CD4-positive, alpha-beta T cell (primary cell): ENCODE measurements at regions not wholly inside any gene's neighbourhood (a gene's known extent, or its start where the extent isn't known, plus 50 kb on each side); places are given as distances from the start of the nearest gene placed in this dataset.

Source experiments
- ATAC-seq: fragments of 200-7000 bp; cut with Tn5 transposase; one replicate; pipeline ENCODE4 v1.10.0; 2022; ENCODE audit warnings: mild to moderate bottlenecking; ENCODE audit not compliant: poor library complexity
- CTCF ChIA-PET: fragments of 350-600 bp; sonication (Branson Sonifier 250); formaldehyde crosslinking; loops from one replicate; lab custom pipeline; 2021; ENCODE audit warnings: antibody characterized with exemption, inconsistent platforms; lab: Charles Lee
- POLR2A ChIA-PET: fragments of 350-600 bp; sonication (Branson Sonifier 250); formaldehyde crosslinking; loops from one replicate; lab custom pipeline; 2021; ENCODE audit warnings: antibody characterized with exemption, inconsistent platforms; lab: Charles Lee
- DNase-seq, 14 experiments: peaks; one replicate each; pipeline ENCODE4 v3.0.0-alpha.2; 2013 to 2020; ENCODE audit warnings: mixed read lengths in 2 of 14
- H3K27ac ChIP-seq, 2 donors: one replicate each; pipeline versions ENCODE4 v1.5.1 to v1.7.0; 2013; ENCODE audit warnings: low read length in 2 of 2, low read depth in 1 of 2, mild to moderate bottlenecking in 1 of 2
- H3K27me3 ChIP-seq, 2 experiments: 1 replicate in 1 of 2; 2 replicates in 1 of 2; pipeline versions ENCODE4 v1.6.1 to v1.7.0; 2013; ENCODE audit warnings: low read length in 2 of 2, control low read depth in 1 of 2, mild to moderate bottlenecking in 1 of 2, moderate library complexity in 1 of 2; ENCODE audit not compliant: insufficient read depth in 2 of 2, control insufficient read depth in 1 of 2
- H3K36me3 ChIP-seq: one replicate; pipeline ENCODE4 v1.6.1; 2013; ENCODE audit warnings: low read length, control low read depth; ENCODE audit not compliant: insufficient read depth
- H3K4me1 ChIP-seq: one replicate; pipeline ENCODE4 v1.6.1; 2013; ENCODE audit warnings: low read length, control low read depth; ENCODE audit not compliant: insufficient read depth
- H3K4me3 ChIP-seq: one replicate; pipeline ENCODE4 v1.5.1; 2013; ENCODE audit warnings: mild to moderate bottlenecking, low read length, moderate library complexity
- H3K9me3 ChIP-seq, 2 experiments: 1 replicate in 1 of 2; 2 replicates in 1 of 2; pipeline versions ENCODE4 v1.6.1 to v1.7.0; 2013; ENCODE audit warnings: low read length in 2 of 2, mild to moderate bottlenecking in 2 of 2, control low read depth in 1 of 2, moderate library complexity in 1 of 2; ENCODE audit not compliant: control insufficient read depth in 1 of 2, insufficient read depth in 1 of 2
- H3K27ac Mint-ChIP-seq: one replicate; pipeline ENCODE4 v1.8.0; 2020; ENCODE audit warnings: mixed read lengths
- H3K27me3 Mint-ChIP-seq: one replicate; pipeline ENCODE4 v1.8.0; 2021; ENCODE audit warnings: mixed read lengths
- H3K36me3 Mint-ChIP-seq: one replicate; pipeline ENCODE4 v1.8.0; 2021; ENCODE audit warnings: low read depth, mixed read lengths
- H3K4me1 Mint-ChIP-seq: one replicate; pipeline ENCODE4 v1.8.0; 2021; ENCODE audit warnings: low read depth, mixed read lengths
- H3K4me3 Mint-ChIP-seq: one replicate; pipeline ENCODE4 v1.8.0; 2020; ENCODE audit warnings: mild to moderate bottlenecking, mixed read lengths
- H3K9me3 Mint-ChIP-seq: one replicate; pipeline ENCODE4 v1.8.0; 2020; ENCODE audit warnings: mixed read lengths
- intact Hi-C, 2 experiments: fragments of 100-400 bp; cut with DNase I in 1 of 2; cut with micrococcal nuclease in 1 of 2; formaldehyde crosslinking; loops; one replicate each; pipeline versions ENCODE4 v1.15.1 to v1.9.0; 2023 to 2025; cut with DNase I, micrococcal nuclease
- TF ChIP-seq, protein P1 (sequence below): fragments of 200-600 bp; IDR thresholded peaks from one replicate; pipeline ENCODE4 v1.8.0; 2022; ENCODE audit warnings: antibody characterized with exemption, mild to moderate bottlenecking

DNA sequence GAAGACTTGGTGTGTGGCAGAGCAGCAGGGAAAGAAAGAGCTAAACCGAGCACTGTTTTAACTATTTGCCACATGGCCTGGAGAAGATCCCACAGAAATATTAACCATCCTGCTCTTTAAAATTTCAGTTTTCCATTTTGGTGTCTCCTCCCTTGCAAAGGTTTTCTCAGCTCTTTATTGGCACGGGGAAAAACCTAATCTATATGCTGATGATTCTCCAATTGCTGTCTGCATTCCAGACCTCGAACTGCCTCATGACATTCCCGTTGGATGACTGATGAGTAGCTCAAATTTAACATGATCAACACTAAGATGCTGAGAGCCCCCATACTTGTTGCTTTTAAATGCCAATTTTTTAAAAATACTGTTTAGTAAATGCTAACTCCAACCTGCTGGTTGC, 115.0 kb downstream of the EMP1 start:
- no peak overlapping the region for H3K4me3 Mint-ChIP-seq

DNA sequence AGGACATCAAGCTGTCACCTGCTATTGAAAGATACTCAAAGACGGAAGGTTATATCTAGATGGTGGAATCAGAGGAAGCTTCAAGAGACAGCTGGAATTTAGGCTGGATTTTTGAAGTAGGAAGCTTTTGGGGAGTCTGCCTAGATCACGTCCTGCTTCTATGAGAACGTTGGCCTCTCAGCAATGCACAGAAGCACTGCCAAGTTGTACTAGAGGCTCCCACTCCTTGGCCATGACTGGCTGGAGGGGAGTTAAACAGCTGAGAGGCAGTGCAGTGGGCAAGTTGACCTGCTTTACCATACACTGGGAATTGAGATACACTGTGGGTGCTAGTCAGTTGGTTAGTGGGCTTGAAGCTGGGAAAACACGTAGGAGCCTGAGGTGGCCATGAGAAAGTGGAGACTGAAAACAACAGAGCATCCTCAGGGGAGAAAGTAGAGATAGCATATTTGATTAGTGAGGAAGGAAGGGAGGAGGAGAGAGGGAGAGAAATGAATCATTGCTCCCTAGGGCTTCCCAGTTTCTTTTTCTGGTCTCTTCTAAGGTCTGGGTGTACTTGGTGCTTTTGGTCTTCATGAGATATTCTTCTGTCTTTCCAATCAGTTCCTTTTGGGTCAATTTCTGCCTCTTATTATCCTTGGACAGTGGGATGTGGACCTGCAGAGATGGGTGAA, 110.8 kb downstream of the EMP1 start:
- Mint-ChIP-seq H3K4me1 (no peaks in the 10 kb centered on the region), H3K27me3 (peaks cover 63% of the 10 kb centered on the region), H3K4me3 (no peak overlapping the region), H3K9me3 (no peaks in the 10 kb centered on the region), H3K27ac (no peak overlapping the region), H3K36me3 (no peaks in the 10 kb centered on the region)
- Histone ChIP-seq H3K36me3 (no peaks in the 10 kb centered on the region), H3K27me3 (peaks cover 0 to 6% of the 10 kb centered on the region in 2 experiments), H3K27ac (no peak overlapping the region), H3K4me3 (no peak overlapping the region), H3K9me3 (no peaks in the 10 kb centered on the region), H3K4me1 (no peaks in the 10 kb centered on the region)
- intact Hi-C loops = no loop called here
- ChIA-PET CTCF (no interaction called here), POLR2A (no interaction called here)
- TF ChIP-seq, protein P1, sequence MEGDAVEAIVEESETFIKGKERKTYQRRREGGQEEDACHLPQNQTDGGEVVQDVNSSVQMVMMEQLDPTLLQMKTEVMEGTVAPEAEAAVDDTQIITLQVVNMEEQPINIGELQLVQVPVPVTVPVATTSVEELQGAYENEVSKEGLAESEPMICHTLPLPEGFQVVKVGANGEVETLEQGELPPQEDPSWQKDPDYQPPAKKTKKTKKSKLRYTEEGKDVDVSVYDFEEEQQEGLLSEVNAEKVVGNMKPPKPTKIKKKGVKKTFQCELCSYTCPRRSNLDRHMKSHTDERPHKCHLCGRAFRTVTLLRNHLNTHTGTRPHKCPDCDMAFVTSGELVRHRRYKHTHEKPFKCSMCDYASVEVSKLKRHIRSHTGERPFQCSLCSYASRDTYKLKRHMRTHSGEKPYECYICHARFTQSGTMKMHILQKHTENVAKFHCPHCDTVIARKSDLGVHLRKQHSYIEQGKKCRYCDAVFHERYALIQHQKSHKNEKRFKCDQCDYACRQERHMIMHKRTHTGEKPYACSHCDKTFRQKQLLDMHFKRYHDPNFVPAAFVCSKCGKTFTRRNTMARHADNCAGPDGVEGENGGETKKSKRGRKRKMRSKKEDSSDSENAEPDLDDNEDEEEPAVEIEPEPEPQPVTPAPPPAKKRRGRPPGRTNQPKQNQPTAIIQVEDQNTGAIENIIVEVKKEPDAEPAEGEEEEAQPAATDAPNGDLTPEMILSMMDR = no peak
- DNase-seq (no peak), ATAC-seq (no peak)

More for the DNA sequence above, 115.0 kb downstream of the EMP1 start:
- Mint-ChIP-seq H3K36me3 (no peaks in the 10 kb centered on the region), H3K9me3 (no peaks in the 10 kb centered on the region), H3K4me1 (no peaks in the 10 kb centered on the region), H3K27me3 (peaks cover 58% of the 10 kb centered on the region), H3K27ac (no peak overlapping the region)
- TF ChIP-seq, protein P1 = no peak
- DNase-seq (no peak), ATAC-seq (no peak)
- Histone ChIP-seq H3K4me1 (no peaks in the 10 kb centered on the region), H3K36me3 (no peaks in the 10 kb centered on the region), H3K27ac (no peak overlapping the region), H3K9me3 (no peaks in the 10 kb centered on the region), H3K27me3 (peaks cover 5 to 11% of the 10 kb centered on the region in 2 experiments), H3K4me3 (no peak overlapping the region)
- intact Hi-C loops = no loop called here
- ChIA-PET CTCF (no interaction called here), POLR2A (no interaction called here)

DNA sequence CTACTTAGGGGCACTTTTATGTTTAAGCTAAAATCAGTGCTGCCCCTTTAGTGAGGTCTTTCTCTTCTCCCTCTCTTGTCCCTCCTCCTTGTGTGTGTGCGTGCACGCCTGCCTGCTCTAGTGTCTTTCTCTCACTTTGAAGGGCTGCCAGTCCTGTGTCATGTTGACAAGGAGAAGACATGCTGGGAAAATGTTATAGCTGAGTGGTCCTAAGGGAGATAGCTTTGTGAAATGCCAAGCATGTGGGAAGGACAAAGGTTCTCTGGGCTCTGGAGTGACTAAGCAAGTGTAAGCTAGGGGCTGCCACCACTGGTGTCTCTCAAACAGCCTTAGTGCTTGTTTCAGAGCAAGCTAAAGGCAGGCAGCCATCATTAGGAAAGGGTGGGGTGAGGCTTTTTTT, 108.4 kb downstream of the EMP1 start:
- Mint-ChIP-seq H3K36me3 (no peaks in the 10 kb centered on the region), H3K27me3 (peaks cover 62% of the 10 kb centered on the region), H3K9me3 (no peaks in the 10 kb centered on the region), H3K27ac (no peak overlapping the region), H3K4me3 (no peak overlapping the region), H3K4me1 (no peaks in the 10 kb centered on the region)
- Histone ChIP-seq H3K36me3 (no peaks in the 10 kb centered on the region), H3K9me3 (no peaks in the 10 kb centered on the region), H3K4me1 (no peaks in the 10 kb centered on the region), H3K27ac (no peak overlapping the region), H3K4me3 (no peak overlapping the region), H3K27me3 (peaks cover 0 to 2% of the 10 kb centered on the region in 2 experiments)
- TF ChIP-seq, protein P1 = no peak
- DNase-seq (no peak), ATAC-seq (no peak)
- intact Hi-C loops = no loop called here
- ChIA-PET POLR2A (no interaction called here), CTCF (interaction anchor here (1.3 kb wide), 1 partner anchor 49 kb away, joined by 3 read pairs; no protein-coding TSS in a partner anchor)
